ENCODE measurements at regions not wholly inside any gene's neighbourhood (a gene's known extent, or its start where the extent isn't known, plus 50 kb on each side); places are given as distances from the start of the nearest gene placed in this dataset.
A peak's percentile ranks its signal among the peaks of the same experiment; 100 is the strongest.

DNA sequence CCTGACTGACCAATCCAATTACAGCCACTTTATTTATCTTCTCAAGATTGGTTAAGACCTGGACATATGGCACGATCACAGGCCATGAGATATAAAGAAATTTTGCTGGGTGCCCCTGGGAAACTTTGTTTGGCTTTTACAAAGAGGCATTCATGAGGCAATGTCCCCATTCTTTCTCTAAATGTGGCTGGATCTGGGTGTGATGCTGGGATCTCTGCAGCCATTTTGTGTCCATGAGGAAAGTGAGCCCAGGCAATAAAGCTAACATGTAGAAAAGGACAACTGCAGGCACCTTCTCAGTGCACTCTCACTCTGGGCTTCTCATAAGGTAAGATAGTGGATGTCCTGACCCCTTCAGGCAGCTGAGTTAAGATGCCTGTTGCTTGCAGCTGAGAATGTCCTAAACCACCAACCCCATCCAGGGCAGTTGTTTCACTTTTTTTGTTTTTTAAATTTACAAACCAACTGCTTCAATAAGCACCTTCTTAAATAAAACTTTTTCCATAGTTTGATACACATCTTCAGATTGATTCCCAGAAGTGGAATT is 372.3 kb downstream of the MIAT start:
- no peak for DNase-seq (ENCODE audit: low read depth)
- no peak overlapping the region for H3K4me3 ChIP-seq (ENCODE audit: control insufficient read depth, low read depth, low read length)
- TF ChIP-seq, protein P1, sequence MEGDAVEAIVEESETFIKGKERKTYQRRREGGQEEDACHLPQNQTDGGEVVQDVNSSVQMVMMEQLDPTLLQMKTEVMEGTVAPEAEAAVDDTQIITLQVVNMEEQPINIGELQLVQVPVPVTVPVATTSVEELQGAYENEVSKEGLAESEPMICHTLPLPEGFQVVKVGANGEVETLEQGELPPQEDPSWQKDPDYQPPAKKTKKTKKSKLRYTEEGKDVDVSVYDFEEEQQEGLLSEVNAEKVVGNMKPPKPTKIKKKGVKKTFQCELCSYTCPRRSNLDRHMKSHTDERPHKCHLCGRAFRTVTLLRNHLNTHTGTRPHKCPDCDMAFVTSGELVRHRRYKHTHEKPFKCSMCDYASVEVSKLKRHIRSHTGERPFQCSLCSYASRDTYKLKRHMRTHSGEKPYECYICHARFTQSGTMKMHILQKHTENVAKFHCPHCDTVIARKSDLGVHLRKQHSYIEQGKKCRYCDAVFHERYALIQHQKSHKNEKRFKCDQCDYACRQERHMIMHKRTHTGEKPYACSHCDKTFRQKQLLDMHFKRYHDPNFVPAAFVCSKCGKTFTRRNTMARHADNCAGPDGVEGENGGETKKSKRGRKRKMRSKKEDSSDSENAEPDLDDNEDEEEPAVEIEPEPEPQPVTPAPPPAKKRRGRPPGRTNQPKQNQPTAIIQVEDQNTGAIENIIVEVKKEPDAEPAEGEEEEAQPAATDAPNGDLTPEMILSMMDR (conservative IDR thresholded peaks at IDR 0.05; ENCODE audit: control insufficient read depth, insufficient read depth, low read depth, low read length), result no peak

DNA sequence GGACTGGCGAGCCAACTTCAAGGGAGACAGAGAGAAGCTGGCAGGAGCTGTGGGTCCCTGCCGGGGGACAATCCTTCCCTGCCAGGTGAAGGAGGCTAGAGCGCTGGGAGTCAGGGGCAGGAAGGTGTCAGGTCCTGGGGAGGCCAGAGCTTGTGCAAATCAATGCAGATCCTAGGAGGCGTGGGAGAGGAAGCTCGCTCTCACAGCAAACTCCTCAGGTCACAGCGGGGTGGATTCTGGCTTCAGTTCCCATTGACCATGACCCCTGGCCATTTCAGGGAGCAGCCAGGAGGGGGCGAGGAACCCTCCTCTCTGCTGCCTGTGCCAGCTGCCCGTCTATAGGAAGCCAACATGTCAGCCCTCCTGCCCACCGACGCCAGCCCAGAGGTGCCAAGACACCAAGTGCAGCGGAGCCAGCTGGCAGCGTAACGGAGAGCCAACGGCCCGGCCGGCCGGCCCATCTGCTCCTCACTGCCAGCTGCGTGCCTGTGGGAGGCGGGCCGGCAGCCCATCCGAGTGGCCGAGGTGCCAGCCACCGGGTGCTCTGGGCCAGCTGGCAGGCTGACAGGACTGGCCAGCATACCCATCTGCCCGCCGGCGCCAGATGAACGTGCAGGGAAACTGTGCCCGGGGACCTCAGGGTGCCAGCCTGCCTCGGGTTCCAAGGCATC is 374.8 kb downstream of the MIAT start:
- TF ChIP-seq, protein P1 (conservative IDR thresholded peaks at IDR 0.05; ENCODE audit: control insufficient read depth, insufficient read depth, low read depth, low read length), result peak; percentile 13
- no peak for DNase-seq (ENCODE audit: low read depth)
- no peak overlapping the region for H3K4me3 ChIP-seq (ENCODE audit: control insufficient read depth, low read depth, low read length)

DNA sequence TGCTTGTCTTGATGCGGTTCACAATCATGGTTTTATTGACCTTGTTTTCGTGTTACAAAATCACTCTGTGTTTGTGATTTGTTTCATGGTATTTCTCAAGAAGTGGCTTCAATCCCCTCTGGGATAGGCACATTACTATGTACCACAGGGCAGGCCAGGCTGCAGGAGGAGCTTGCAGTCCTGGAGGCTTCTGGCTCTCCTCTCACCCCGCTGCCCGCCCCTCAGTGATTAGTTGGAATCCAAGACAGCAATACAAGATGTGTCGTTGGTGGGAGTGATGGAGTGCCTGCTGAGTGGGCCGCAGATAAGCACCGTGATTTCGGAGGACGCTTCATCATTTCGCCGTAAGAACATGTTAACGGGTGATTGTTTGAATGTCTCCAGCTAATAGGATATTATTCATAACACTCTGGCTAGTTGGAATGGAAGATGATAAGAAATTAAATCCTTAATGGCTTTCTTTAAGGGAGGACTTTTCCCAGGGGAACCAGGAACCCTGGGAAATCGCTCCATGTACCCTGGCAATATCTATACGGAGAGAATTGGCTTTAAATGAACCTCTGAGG is 384.4 kb downstream of the MIAT start:
- H3K4me3 ChIP-seq (ENCODE audit: control insufficient read depth, low read depth, low read length), result no peak overlapping the region
- no peak for DNase-seq (ENCODE audit: low read depth)
- TF ChIP-seq, protein P1 (conservative IDR thresholded peaks at IDR 0.05; ENCODE audit: control insufficient read depth, insufficient read depth, low read depth, low read length), result no peak

DNA sequence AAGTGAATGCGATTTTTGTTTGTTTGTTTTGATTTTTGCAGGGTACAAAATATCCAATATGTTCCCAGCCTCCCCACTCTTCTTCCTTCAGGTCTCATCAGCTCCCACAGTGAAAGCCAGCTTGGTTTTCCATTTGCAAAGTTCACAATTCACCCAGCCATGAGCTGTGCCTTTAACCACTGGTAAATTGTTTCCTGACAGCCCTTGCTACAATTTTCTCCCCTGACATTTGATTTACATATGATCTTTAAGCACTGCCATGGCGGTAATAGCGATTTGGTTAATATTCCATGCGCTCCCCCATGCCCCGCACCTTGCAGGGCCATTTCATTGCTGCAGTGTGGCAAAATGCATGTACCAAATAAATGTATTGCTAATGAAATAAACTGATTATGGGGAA is 385.9 kb downstream of the MIAT start:
- TF ChIP-seq, protein P1 (conservative IDR thresholded peaks at IDR 0.05; ENCODE audit: control insufficient read depth, insufficient read depth, low read depth, low read length), result no peak
- no peak overlapping the region for H3K4me3 ChIP-seq (ENCODE audit: control insufficient read depth, low read depth, low read length)
- DNase-seq (ENCODE audit: low read depth), result no peak

DNA sequence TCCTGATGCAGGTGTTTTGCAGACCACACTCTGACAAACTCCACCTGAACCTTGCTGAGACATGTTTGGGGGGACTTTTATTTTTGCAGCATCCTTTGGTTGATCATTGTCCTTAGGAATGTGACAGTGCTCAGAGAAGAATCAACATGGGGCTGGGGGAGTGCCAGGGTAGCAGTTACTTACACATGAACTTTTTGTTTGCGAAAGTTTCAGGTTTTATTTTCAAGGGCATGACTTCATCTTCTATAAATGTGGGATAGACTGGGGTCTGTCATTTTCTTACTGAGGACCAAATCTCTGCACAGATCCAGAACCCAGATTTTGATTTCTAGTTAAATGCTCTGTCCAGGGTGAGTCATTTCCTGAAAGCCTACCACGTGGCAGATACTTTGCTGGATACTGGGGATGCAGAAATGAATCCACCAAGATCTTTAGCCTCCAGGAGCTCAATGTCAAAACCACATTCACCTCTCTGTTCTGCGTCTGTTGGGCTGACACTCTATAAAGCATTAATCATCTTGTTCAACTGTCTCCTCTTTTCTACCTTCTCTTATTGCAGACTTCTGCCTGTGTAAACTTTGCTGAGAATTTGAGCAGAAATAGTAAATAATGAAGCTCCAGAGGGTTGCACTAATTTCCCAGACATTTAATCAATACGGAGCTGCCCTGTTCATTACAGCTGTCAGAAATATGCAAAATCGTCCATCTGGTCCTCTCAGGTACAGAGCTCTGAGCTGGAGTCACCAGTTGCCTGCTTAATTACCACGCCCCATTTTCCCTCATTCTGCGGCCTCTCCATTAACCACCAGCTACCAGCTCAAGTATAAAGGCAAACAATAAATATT is 387.9 kb downstream of the MIAT start:
- H3K4me3 ChIP-seq (ENCODE audit: control insufficient read depth, low read depth, low read length), result no peak overlapping the region
- DNase-seq (ENCODE audit: low read depth), result peak; percentile 33
- TF ChIP-seq, protein P1 (conservative IDR thresholded peaks at IDR 0.05; ENCODE audit: control insufficient read depth, insufficient read depth, low read depth, low read length), result no peak

DNA sequence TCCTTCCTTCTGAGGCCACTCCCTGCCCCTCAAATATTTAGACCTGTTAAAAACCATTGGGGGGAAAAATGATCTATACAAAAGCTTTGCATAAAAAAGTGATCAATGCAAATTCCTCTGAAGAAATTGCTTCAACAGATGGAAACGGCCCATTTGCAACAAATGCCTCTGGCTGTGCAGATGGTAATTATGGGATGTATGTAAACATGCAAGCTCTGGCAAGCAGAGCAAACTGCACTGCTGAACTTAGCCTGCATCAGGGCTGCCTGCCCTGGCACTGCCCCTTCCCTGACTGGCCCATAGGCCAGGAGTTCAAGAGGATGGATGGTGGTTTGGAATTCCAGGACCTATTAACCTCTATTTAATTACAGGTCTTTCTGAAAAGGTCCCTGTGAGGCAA is 388.7 kb downstream of the MIAT start:
- TF ChIP-seq, protein P1 (conservative IDR thresholded peaks at IDR 0.05; ENCODE audit: control insufficient read depth, insufficient read depth, low read depth, low read length), result no peak
- no peak for DNase-seq (ENCODE audit: low read depth)
- no peak overlapping the region for H3K4me3 ChIP-seq (ENCODE audit: control insufficient read depth, low read depth, low read length)

All from fibroblast of mammary gland (primary cell).